ENCODE measurements at regions not wholly inside any gene's neighbourhood (a gene's known extent, or its start where the extent isn't known, plus 50 kb on each side); places are given as distances from the start of the nearest gene placed in this dataset.

DNA sequence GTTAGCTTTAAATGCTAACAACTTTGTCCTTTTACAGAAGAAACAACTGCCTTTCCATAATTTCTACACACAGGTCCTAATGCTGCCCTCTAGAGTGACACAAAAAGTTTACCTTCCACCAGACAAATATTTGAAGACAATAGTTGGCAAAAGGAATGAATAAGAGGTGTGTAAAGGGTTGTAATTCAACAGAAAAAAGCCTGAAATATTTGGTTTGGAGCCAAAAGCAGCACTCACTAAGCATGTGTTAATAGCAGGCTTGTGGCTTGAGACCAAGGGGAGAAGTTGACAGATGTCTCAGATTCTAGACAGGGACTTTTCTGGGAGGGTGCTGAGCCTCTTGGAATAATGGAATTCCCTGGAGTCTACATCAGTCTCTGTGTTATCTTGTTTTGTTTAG lies 156.2 kb upstream of the GALNT17 start:
- DNase-seq (ENCODE audit: low spot score), result no peak

DNA sequence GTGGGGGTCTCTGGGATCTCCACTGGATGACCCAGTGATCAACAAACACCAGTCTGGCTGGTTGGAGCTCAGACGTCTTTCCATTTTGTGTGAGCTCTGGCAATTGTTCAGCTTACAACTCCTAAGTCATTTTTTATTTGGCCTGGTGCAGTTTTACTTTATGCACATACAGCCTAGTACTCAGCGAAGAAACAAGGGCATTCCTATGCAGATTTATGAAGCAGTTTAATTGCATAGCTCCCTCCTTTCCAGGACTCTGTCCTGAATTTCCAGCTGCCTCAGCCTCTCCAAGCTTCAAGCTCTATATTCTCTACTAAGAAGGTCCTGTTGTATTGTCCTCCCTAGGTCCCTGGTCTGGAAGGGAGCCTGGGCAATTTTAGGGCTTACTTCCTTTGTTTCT lies 145.6 kb upstream of the GALNT17 start:
- no peak for DNase-seq (ENCODE audit: low spot score)

DNA sequence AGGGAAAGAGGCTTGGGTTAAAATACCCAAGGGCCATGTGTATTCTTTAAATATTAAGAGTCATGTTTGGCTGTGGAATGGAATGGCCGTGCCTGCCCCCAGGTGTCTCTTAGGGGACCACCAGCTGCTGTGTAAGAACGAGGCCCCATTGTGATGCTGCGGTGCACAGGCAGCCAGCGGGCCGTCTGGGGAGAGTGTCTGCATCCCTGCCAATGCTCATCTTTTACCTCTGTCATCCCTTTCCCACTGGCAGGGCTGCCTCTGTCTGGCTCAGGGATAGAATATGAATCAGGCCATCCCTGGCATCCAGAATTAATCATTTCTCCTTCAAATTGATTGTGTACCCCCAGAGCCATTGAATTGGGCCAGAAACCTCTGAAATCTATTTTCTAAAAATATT lies 137.8 kb upstream of the GALNT17 start:
- DNase-seq (ENCODE audit: low spot score), result no peak

DNA sequence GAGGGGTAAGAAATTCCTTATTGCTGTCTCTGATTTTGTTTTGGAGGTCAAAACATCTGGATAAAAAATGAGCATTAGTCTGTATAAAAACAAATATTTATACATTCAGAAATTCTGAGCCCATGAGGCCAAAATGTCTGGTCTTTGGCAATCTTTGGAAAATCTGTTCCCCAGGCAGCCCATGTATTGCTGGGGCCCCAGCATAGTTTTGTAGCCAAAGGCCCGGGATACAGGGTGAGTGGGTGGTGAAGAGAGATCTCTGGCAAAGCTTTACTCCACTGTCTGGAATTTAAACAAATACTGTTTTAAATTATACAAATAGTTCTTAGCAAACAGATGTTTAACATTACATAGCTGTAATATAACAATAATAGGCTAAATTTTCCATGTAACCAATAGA lies 134.7 kb upstream of the GALNT17 start:
- DNase-seq (ENCODE audit: low spot score), result peak; percentile 23

DNA sequence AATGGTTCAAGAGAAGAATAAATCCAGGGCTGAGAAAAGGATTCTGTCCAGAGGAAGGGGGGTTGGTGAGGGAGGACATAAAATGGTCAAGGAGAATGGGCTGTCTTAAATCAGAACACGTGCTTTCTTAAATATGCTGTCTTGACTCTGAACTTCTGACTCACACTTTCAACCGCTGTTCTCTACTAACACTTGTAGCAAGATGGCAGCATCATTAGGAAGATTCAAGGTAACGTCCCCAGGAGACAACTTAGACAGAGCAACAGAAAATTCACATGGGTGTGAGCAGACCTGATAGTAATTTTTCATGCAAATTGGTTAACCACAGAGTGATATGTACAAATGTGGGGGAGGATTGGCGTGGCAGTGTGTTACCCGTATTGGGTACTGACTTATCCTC lies 126.8 kb upstream of the GALNT17 start:
- DNase-seq (ENCODE audit: low spot score), result no peak

DNA sequence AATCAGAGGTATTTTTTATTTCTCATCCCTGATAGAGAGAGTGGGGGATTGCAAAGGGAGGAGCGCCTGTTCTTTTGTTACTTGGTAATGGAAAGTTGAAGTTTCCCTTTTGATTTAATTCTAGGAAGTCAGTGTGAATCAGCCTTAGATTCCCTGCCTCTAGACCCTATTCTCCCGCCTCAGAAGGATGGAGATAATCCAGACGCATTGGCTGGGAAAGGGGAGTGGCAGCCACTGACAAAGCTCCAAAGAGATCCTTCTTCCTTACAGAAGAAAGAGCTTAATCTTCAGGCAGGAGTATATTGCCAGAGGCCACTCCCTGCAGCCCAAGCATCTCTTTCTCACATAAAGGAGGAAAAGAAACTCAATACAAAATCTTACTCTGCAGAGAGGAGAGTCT lies 122.3 kb upstream of the GALNT17 start:
- DNase-seq (ENCODE audit: low spot score), result peak; percentile 56

DNA sequence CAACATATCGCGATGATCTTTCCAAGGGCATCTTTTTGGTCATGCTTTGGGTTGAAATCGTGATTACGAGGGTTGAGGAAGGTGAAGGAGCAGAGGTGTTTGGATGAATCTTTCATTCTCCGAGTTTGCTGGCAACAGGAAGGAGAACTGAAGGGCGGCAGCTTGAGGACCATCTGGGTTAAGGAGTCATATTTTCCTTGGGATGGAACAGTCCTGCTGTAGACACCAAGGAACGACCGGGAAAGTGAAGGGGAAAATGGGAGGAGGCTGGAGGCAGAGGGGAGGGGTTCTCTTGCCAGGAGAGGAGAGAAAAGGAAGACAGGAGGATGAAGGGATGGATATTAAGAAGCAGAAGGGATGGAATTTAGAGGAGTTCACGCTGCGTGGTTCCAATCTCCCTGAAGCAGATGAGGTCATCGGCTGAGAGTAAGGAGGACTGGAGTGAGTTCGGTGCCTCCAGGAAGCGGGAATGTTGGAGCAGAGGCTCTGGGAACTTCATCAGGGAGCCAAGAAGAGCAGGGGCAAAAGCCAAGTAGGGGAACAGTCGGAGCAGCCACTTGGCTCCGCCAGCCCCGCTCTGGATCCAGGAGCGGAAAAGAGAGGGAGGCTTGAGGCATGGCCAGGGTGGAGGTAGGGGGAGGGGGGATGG lies 116.6 kb upstream of the GALNT17 start:
- DNase-seq (ENCODE audit: low spot score), result no peak

DNA sequence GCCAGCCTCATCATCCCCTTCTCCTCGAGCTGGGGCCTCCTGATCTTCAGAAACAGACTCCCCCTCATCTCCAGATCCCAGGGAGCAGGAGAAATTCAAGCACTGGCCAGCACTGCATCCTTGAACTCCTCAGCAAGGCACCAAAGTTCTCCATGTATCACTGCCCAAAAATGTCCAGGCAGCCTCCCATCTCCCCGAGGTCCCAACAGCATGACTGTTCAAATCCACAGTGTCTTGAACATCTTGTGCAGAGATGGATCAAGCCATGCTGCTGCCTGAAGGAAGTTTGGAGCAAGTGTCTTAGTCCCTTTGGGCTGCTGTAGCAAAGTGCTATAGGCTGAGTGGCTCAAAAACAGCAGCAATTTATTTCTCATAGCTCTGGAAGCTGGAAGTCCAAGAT lies 115.5 kb upstream of the GALNT17 start:
- no peak for DNase-seq (ENCODE audit: low spot score)

DNA sequence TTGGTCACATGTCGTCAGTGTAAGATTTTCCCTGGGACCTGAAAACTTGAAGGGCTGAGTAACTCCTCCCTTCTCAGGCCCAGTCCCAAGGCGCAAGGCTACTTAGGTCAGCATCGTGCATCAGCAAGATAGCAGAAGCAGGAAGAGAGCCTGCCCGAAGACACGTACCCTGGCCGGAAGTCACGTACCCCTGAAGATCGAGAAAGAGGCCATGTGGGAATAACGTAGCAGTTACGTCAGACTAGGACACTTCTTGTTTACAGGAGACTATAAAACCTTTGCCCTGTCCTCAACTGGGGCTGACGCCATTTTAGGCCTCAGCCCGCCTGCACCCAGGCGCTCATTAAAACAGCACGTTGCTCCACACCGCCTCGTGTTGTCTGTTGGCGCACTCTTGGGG lies 114.3 kb upstream of the GALNT17 start:
- DNase-seq (ENCODE audit: low spot score), result no peak

DNA sequence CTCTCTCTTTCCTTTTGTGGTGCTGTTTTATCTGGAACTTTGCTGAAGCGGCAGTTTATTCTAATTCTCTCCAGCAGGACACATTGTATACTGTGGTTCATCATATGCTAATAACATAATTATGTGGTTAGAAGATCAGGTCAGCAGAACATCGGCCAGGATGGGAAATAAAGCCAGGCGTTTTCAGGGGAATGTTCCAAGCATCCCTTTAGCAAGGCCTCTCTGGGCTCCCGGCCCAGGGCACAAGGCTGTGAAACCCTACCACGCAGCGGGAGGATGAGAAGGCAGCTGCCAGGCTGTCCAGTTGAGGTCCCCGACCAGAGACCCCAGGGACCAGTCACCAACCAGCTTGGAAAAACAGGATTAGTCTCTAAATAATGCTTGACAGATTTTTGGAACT lies 112.2 kb upstream of the GALNT17 start:
- DNase-seq (ENCODE audit: low spot score), result peak; percentile 88

DNA sequence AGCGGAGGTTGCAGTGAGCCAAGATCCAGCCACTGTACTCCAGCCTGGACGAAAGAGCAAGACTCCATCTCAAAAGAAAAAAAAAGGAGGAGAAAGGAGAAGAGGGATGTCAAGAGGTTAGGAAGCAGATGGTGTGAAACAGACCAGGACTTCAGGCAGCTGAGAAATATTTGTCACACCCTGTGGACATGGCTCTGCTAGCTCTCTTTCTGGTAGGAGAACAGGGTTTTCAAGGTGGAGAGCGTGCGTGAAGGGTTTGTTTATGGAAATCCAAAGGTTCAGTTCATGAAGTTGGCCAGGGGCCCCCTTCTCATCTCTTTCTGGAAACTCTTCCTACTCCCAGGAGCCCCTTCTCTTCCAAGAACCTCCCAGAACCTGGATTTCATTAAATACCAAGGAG lies 110.8 kb upstream of the GALNT17 start:
- no peak for DNase-seq (ENCODE audit: low spot score)

DNA sequence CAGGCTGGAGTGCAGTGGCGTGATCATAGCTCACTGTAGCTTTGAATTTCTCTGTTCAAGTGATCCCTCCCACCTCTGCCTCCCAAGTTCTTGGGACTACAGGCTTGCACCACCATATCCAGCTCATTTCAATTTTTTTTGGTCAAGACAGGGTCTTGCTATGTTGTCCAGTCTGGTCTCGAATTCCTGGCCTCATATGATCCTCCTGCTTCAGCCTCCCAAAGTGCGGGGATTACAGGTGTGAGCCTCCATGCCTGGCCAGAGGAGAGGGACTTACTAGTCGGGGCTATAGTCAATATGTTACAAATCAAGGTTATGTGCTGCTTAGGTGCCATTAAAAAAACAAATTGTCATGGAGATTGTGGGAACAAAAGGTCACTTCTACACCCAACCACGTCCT lies 105.3 kb upstream of the GALNT17 start:
- no peak for DNase-seq (ENCODE audit: low spot score)

DNA sequence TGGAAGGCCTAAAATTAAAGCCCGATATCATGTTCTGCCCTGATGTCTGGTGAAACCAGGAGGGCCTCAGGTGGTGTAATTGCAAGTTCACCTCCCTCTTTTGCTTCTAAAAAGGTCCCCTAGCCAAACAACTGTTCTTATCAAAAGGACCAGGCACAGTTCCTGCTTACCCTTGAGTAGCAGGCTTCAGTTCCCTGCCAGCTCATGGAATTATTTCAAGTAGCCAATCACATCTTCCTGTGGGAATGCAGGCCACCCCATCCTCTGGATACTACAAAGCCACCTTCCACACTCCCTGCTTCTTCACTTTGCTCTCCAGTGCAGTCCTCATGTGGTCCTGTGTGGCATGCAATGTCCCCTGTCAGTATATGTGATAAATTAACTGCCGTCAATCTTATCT lies 97.7 kb upstream of the GALNT17 start:
- no peak for DNase-seq (ENCODE audit: low spot score)

DNA sequence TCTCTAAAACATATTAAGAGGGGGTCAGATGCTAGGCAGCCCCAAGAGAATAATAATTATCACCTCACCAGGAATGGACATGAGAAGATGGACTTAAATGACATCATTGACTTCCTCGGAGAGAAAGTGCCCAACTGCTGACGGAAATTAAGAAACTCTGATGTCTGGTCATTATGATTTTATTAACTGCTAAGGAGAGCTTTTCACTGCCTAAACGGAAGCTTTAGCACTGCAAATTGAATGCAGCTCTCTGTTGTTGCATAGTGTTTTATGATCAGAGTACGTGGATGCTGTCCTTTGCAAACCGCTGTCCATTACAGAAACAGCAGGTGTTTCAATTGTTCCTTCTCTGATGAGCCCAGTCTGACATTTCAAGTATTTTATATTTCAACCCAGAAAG lies 89.4 kb upstream of the GALNT17 start:
- no peak for DNase-seq (ENCODE audit: low spot score)

DNA sequence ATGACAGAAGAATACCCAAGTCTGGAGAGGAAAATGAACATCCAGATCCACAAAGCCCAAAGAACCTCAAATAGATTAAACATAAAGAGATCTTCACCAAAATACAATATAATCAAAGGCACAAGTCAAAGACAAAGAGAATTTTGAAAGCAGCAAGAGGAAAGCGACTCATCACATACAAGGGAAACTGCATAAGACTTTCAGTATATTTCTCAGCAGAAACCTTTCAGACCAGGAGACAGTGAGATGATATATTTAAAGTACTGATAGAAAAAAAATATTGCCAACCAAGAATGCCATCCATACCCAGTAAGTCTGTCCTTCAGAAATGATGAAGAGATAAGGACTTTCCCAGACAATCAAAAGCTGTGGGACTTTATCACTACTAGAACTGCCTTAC lies 81.5 kb upstream of the GALNT17 start:
- DNase-seq (ENCODE audit: low spot score), result no peak

DNA sequence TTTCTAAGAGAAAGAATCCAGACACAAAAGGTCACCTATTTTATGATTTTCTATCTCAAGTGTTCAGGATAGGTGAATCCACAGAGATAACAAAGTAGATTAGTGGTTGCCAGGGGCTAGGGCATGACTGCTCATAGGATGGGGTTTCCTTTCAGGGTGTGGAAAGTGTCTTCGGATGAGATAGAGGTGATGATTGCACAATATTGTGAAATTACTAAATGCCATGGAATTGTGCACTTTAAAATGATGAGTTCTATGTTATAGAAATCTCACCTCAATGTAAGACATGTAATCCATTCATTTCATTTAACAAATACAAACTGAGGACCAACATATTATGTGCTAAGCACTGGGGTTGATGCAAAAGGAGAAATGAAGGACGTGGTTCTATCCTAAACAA lies 76.4 kb upstream of the GALNT17 start:
- no peak for DNase-seq (ENCODE audit: low spot score)

DNA sequence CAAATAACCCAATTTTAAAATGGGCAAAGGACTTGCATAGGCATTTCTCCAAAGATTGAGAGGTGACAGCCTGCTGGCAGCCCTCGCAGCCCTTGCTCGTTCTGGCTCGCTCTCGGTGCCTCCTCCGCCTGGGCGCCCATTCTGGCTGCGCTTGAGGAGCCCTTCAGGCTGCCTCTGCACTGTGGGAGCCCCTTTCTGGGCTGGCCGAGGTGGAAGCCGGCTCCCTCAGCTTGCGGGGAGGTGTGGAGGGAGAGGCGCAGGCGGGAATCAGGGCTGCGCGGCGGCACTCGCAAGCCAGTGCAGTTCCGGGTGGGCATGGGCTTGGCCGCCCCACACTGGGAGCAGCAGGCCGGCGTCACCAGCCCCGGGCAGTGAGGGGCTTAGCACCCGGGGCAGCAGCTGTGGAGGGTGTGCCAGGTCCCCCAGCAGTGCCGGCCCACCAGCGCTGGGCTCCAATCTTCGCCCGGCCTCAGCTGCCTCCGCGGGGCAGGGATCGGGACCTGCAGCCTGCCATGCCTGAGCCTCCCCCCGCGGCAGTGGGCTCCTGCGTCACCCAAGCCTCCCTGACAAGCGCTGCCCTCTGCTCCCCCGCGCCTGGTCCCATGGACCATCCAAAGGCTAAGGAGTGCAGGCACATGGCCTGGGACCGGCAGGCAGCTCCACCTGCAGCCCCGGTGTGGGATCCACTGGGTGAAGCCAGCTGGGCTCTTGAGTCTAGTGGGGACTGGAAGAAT lies 54.0 kb upstream of the GALNT17 start:
- DNase-seq (ENCODE audit: low spot score), result no peak

Data from umbilical cord (tissue), 1 donor.